ENCODE measurements at regions not wholly inside any gene's neighbourhood (a gene's known extent, or its start where the extent isn't known, plus 50 kb on each side); places are given as distances from the start of the nearest gene placed in this dataset.

DNA sequence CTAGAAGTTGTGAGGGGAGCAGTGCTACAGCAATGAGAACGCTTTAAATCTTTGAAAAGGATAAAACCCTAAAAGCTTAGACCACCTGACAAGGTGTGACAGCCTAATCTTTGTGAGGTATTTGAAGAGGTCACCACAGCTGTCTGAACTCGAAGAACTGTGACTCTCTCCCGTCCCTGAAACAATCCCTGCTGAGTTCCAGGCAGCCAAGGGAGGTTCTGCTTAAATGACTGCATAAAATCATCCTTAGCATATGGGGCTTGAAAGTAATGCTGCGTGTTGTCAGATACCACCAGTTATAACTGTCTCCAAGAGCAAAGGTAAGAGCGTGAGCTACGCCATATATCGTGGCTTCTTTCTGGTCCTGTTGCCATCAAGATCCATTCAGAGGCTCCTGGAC, 696.3 kb downstream of the PCDH7 start:
- TF ChIP-seq POLR2A (IDR thresholded peaks at IDR 0.05): no peak
- TF ChIP-seq, protein P1, sequence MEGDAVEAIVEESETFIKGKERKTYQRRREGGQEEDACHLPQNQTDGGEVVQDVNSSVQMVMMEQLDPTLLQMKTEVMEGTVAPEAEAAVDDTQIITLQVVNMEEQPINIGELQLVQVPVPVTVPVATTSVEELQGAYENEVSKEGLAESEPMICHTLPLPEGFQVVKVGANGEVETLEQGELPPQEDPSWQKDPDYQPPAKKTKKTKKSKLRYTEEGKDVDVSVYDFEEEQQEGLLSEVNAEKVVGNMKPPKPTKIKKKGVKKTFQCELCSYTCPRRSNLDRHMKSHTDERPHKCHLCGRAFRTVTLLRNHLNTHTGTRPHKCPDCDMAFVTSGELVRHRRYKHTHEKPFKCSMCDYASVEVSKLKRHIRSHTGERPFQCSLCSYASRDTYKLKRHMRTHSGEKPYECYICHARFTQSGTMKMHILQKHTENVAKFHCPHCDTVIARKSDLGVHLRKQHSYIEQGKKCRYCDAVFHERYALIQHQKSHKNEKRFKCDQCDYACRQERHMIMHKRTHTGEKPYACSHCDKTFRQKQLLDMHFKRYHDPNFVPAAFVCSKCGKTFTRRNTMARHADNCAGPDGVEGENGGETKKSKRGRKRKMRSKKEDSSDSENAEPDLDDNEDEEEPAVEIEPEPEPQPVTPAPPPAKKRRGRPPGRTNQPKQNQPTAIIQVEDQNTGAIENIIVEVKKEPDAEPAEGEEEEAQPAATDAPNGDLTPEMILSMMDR (IDR thresholded peaks at IDR 0.05): no peak
- TF ChIP-seq EP300 (IDR thresholded peaks at IDR 0.05): no peak
